CD4-positive, CD25-positive, alpha-beta regulatory T cell (primary cell): ENCODE measurements at regions not wholly inside any gene's neighbourhood (a gene's known extent, or its start where the extent isn't known, plus 50 kb on each side); places are given as distances from the start of the nearest gene placed in this dataset.
"Not testable (repeated sequence)": the region's sequence is repeated elsewhere in the genome, so short reads cannot be mapped to it uniquely, and the experiment has no call there.

Experiments
- ATAC-seq, 2 donors: fragments of 150-1000 bp; cut with Tn5 transposase; one replicate each; pipeline ENCODE4 v1.10.0; 2021; ENCODE audit warnings: low read depth in 2 of 2, moderate number of reproducible peaks in 2 of 2, moderate library complexity in 1 of 2
- DNase-seq, 3 donors: peaks; one replicate each; pipeline versions ENCODE4 v3.0.0 to v3.0.0-alpha.2; 2012 to 2022; ENCODE audit warnings: mixed read lengths in 1 of 3
- H3K27ac ChIP-seq: one replicate; pipeline ENCODE4 v1.7.0; 2013; ENCODE audit warnings: mild to moderate bottlenecking, low read length; ENCODE audit not compliant: insufficient read depth, poor library complexity, severe bottlenecking
- H3K27me3 ChIP-seq: one replicate; pipeline ENCODE4 v1.7.0; 2013; ENCODE audit warnings: low read length; ENCODE audit not compliant: control insufficient read depth, insufficient read depth
- H3K36me3 ChIP-seq: one replicate; pipeline ENCODE4 v1.7.0; 2013; ENCODE audit warnings: mild to moderate bottlenecking, low read length, moderate library complexity; ENCODE audit not compliant: control insufficient read depth, insufficient read depth
- H3K4me1 ChIP-seq: 2 replicates; pipeline ENCODE4 v1.7.0; 2013; ENCODE audit warnings: mild to moderate bottlenecking, low read length; ENCODE audit not compliant: insufficient read depth, control insufficient read depth, poor library complexity, severe bottlenecking
- H3K4me3 ChIP-seq: one replicate; pipeline ENCODE4 v1.7.0; 2013; ENCODE audit warnings: low read depth, mild to moderate bottlenecking, low read length, moderate library complexity
- H3K9me3 ChIP-seq, 2 experiments: 1 replicate in 1 of 2; 2 replicates in 1 of 2; pipeline ENCODE4 v1.7.0; 2013; ENCODE audit warnings: low read length in 2 of 2, mild to moderate bottlenecking in 1 of 2, moderate library complexity in 1 of 2; ENCODE audit not compliant: control insufficient read depth in 2 of 2
- H3K27ac Mint-ChIP-seq, 3 donors: one replicate each; pipeline ENCODE4 v1.8.0; 2020 to 2022; ENCODE audit warnings: mild to moderate bottlenecking in 3 of 3, mixed read lengths in 3 of 3, moderate library complexity in 2 of 3
- H3K27me3 Mint-ChIP-seq: one replicate; pipeline ENCODE4 v1.8.0; 2022; ENCODE audit warnings: mild to moderate bottlenecking, mixed read lengths
- H3K36me3 Mint-ChIP-seq: one replicate; pipeline ENCODE4 v1.8.0; 2020; ENCODE audit warnings: mixed read lengths
- H3K4me1 Mint-ChIP-seq, 4 donors: one replicate each; pipeline ENCODE4 v1.8.0; 2020 to 2022; ENCODE audit warnings: mixed read lengths in 4 of 4, mild to moderate bottlenecking in 1 of 4
- H3K4me3 Mint-ChIP-seq, 4 donors: one replicate each; pipeline ENCODE4 v1.8.0; 2020 to 2022; ENCODE audit warnings: mild to moderate bottlenecking in 4 of 4, mixed read lengths in 4 of 4, moderate library complexity in 3 of 4
- H3K9me3 Mint-ChIP-seq, 7 donors: one replicate each; pipeline ENCODE4 v1.8.0; 2020 to 2022; ENCODE audit warnings: mixed read lengths in 7 of 7, mild to moderate bottlenecking in 3 of 7, moderate library complexity in 2 of 7

DNA sequence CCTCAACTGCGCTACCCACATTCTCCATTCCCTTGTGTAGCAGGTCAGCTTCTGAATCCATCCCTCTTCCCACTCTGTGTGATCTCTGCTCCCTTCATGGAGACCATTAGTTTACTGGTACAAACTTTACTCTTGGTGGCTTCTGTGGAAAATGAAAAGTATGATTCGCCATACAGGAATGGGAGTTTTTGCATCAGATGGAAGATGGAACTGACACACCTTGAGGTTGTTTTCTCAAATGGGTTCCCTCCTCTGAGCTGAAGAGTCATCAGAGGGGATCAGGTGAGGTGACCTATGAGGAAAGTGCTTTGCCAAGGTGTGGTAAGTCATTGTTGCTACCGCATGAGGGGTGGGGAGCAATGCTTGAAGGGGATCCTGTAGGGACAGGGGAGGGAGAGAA, 266.8 kb downstream of the INHBA start:
- Mint-ChIP-seq H3K4me1 (no peaks in the 10 kb centered on the region), H3K27me3 (no peaks in the 10 kb centered on the region), H3K27ac (no peak overlapping the region), H3K9me3 (peaks cover 1 to 30% (median 14%) of the 10 kb centered on the region in 7 donors), H3K36me3 (no peaks in the 10 kb centered on the region), H3K4me3 (no peak overlapping the region)
- no peaks in the 10 kb centered on the region for H3K9me3 ChIP-seq
- H3K4me1 ChIP-seq, result no peaks in the 10 kb centered on the region
- no peaks in the 10 kb centered on the region for H3K36me3 ChIP-seq
- DNase-seq (no peak), ATAC-seq (no peak)
- H3K4me3 ChIP-seq, result no peak overlapping the region
- no peaks in the 10 kb centered on the region for H3K27me3 ChIP-seq
- no peak overlapping the region for H3K27ac ChIP-seq

GRCh38 chr7:41435020-41435419, 267.9 kb downstream of the INHBA start:
- H3K4me1 Mint-ChIP-seq, ATAC-seq, H3K27me3 ChIP-seq, H3K9me3 ChIP-seq, H3K4me1 ChIP-seq, H3K4me3 ChIP-seq, H3K27me3 Mint-ChIP-seq, H3K27ac Mint-ChIP-seq, H3K27ac ChIP-seq, H3K4me3 Mint-ChIP-seq, DNase-seq, H3K36me3 ChIP-seq, H3K36me3 Mint-ChIP-seq: not testable (repeated sequence)
- H3K9me3 Mint-ChIP-seq, result peaks cover 3 to 30% (median 19%) of the 10 kb centered on the region in 7 donors

GRCh38 chr7:41431671-41432070, 271.2 kb downstream of the INHBA start:
- Mint-ChIP-seq H3K9me3 (peaks cover 3 to 26% (median 16%) of the 10 kb centered on the region in 7 donors), H3K27ac (no peak overlapping the region), H3K4me1 (no peaks in the 10 kb centered on the region), H3K36me3 (no peaks in the 10 kb centered on the region), H3K27me3 (no peaks in the 10 kb centered on the region), H3K4me3 (no peak overlapping the region)
- Histone ChIP-seq H3K9me3 (no peaks in the 10 kb centered on the region), H3K27ac (no peak overlapping the region), H3K27me3 (no peaks in the 10 kb centered on the region), H3K36me3 (no peaks in the 10 kb centered on the region), H3K4me3 (no peak overlapping the region), H3K4me1 (no peaks in the 10 kb centered on the region)
- DNase-seq, result no peak
- ATAC-seq, result no peak

- Histone ChIP-seq H3K27me3 (no peaks in the 10 kb centered on the region), H3K36me3 (no peaks in the 10 kb centered on the region), H3K9me3 (no peaks in the 10 kb centered on the region), H3K4me3 (no peak overlapping the region), H3K27ac (no peak overlapping the region), H3K4me1 (no peaks in the 10 kb centered on the region)
- Mint-ChIP-seq H3K36me3 (no peaks in the 10 kb centered on the region), H3K4me3 (no peak overlapping the region), H3K4me1 (no peaks in the 10 kb centered on the region), H3K27ac (no peak overlapping the region), H3K27me3 (no peaks in the 10 kb centered on the region), H3K9me3 (peaks cover 3 to 18% (median 11%) of the 10 kb centered on the region in 7 donors)
- DNase-seq (no peak), ATAC-seq (no peak)
Observed at GRCh38 chr7:41428381-41428780, 274.5 kb downstream of the INHBA start.

GRCh38 chr7:41425926-41426325, 277.0 kb downstream of the INHBA start:
- Mint-ChIP-seq H3K27me3 (no peaks in the 10 kb centered on the region), H3K4me3 (no peak overlapping the region), H3K36me3 (no peaks in the 10 kb centered on the region), H3K27ac (peak overlapping the region in 1 of 3 donors; percentile 65), H3K9me3 (peaks cover 0 to 14% (median 8%) of the 10 kb centered on the region in 7 donors), H3K4me1 (no peaks in the 10 kb centered on the region)
- Histone ChIP-seq H3K4me1 (no peaks in the 10 kb centered on the region), H3K27me3 (no peaks in the 10 kb centered on the region), H3K27ac (no peak overlapping the region), H3K36me3 (no peaks in the 10 kb centered on the region), H3K9me3 (no peaks in the 10 kb centered on the region), H3K4me3 (no peak overlapping the region)
- no peak for DNase-seq
- no peak for ATAC-seq

- H3K27ac ChIP-seq, result no peak overlapping the region
- DNase-seq, result no peak
- H3K36me3 ChIP-seq, result no peaks in the 10 kb centered on the region
- Mint-ChIP-seq H3K27me3 (no peaks in the 10 kb centered on the region), H3K36me3 (no peaks in the 10 kb centered on the region), H3K4me1 (no peaks in the 10 kb centered on the region), H3K4me3 (no peak overlapping the region), H3K27ac (no peak overlapping the region), H3K9me3 (peaks cover 0 to 17% (median 5%) of the 10 kb centered on the region in 7 donors)
- H3K9me3 ChIP-seq, result no peaks in the 10 kb centered on the region
- no peaks in the 10 kb centered on the region for H3K27me3 ChIP-seq
- no peak for ATAC-seq
- no peaks in the 10 kb centered on the region for H3K4me1 ChIP-seq
- no peak overlapping the region for H3K4me3 ChIP-seq
Observed at GRCh38 chr7:41421056-41421455, 281.8 kb downstream of the INHBA start.

DNA sequence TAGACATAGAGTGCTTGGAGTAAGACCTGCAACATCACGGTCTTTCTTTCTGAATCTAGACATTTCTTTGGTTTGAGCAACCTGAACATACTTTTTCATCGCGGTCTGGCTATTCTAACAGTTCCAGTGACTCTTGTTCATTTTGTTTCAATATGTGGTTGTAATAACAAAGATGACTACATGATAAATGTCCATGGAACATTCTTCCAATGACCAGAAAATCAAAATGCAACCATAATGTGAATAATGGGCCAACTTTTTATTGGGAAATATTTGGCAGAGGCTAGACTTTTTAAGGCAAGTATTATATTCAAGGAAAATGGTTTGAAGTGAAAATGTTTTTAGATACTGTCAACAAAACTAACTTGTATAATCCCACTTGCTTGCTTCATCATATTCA, 282.5 kb downstream of the INHBA start:
- Histone ChIP-seq H3K9me3 (no peaks in the 10 kb centered on the region), H3K27me3 (no peaks in the 10 kb centered on the region), H3K4me3 (no peak overlapping the region), H3K4me1 (no peaks in the 10 kb centered on the region), H3K27ac (no peak overlapping the region), H3K36me3 (no peaks in the 10 kb centered on the region)
- H3K36me3 Mint-ChIP-seq, result no peaks in the 10 kb centered on the region
- H3K27me3 Mint-ChIP-seq, result no peaks in the 10 kb centered on the region
- ATAC-seq, result no peak
- H3K27ac Mint-ChIP-seq, result no peak overlapping the region
- no peak overlapping the region for H3K4me3 Mint-ChIP-seq
- H3K9me3 Mint-ChIP-seq, result peaks cover 0 to 17% (median 5%) of the 10 kb centered on the region in 7 donors
- no peaks in the 10 kb centered on the region for H3K4me1 Mint-ChIP-seq
- DNase-seq, result no peak

DNA sequence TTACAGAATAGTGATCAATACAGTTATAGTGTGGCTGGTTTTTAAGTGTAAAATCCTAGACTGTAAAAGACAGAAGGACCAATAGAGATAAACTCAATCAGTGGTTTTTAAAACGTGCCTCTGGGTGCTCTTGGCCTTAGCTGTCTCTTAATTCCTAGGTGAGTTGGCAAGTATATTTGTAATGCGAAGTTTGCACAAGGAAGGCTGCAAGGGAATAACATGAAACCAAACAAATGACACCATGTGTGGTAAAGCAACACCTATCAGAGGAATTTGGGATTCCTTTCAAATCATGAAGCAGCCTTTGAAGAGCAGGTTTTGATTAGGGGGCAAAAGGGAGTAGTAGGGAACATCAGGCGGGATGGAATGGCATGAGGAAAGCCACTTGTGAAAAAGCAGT, 284.6 kb downstream of the INHBA start:
- H3K36me3 ChIP-seq, result no peaks in the 10 kb centered on the region
- H3K27ac Mint-ChIP-seq, result no peak overlapping the region

More for the DNA sequence above, 284.6 kb downstream of the INHBA start:
- Mint-ChIP-seq H3K27me3 (no peaks in the 10 kb centered on the region), H3K9me3 (peaks cover 0 to 18% (median 5%) of the 10 kb centered on the region in 7 donors), H3K4me1 (no peaks in the 10 kb centered on the region), H3K36me3 (no peaks in the 10 kb centered on the region), H3K4me3 (no peak overlapping the region)
- DNase-seq (no peak), ATAC-seq (no peak)
- no peaks in the 10 kb centered on the region for H3K27me3 ChIP-seq
- no peaks in the 10 kb centered on the region for H3K4me1 ChIP-seq
- no peaks in the 10 kb centered on the region for H3K9me3 ChIP-seq
- H3K4me3 ChIP-seq, result no peak overlapping the region
- no peak overlapping the region for H3K27ac ChIP-seq
